Thyroid gland (tissue), 4 donors: ENCODE measurements at regions not wholly inside any gene's neighbourhood (a gene's known extent, or its start where the extent isn't known, plus 50 kb on each side); places are given as distances from the start of the nearest gene placed in this dataset. TPM values are rescaled to one million over a fixed set of nuclear protein-coding genes. Genes with fewer than 3 reads are reported as not detected.

ENCODE experiments used
- DNase-seq, 2 donors: peaks; one replicate each; pipeline ENCODE4 v3.0.0-alpha.2; 2019
- H3K27ac ChIP-seq, 3 donors: fragments of 200-600 bp; sonication (generic); 1 replicate in 2 of 3; 2 replicates in 1 of 3; pipeline ENCODE4 v1.5.1; 2016 to 2019; ENCODE audit warnings: mild to moderate bottlenecking in 1 of 3, moderate library complexity in 1 of 3
- H3K27me3 ChIP-seq: fragments of 200-600 bp; sonication (generic); one replicate; pipeline ENCODE4 v1.5.1; 2019
- H3K36me3 ChIP-seq, 2 donors: fragments of 200-600 bp; sonication (generic); one replicate each; pipeline ENCODE4 v1.5.1; 2016 to 2019
- H3K4me1 ChIP-seq, 2 donors: fragments of 200-600 bp; sonication (generic); one replicate each; pipeline ENCODE4 v1.5.1; 2017 to 2019
- H3K4me3 ChIP-seq, 3 donors: fragments of 200-600 bp; sonication (generic); replicated peaks in 1 of 3; 1 replicate in 2 of 3; 2 replicates in 1 of 3; pipeline ENCODE4 v1.5.1; 2016; ENCODE audit warnings: mild to moderate bottlenecking in 1 of 3
- H3K9me3 ChIP-seq: fragments of 200-600 bp; sonication (generic); one replicate; pipeline ENCODE4 v1.5.1; 2017
- CTCF ChIP-seq, 6 experiments: fragments of 200-600 bp in 3 of 6; fragments of 450-650 bp in 3 of 6; sonication (generic) in 3 of 6; IDR thresholded peaks; one replicate each; pipeline ENCODE4 v1.5.1; 2016 to 2019; ENCODE audit warnings: antibody characterized with exemption in 6 of 6, mild to moderate bottlenecking in 2 of 6, inconsistent platforms in 1 of 6, moderate library complexity in 1 of 6
- POLR2A ChIP-seq, 2 donors: fragments of 450-650 bp; IDR thresholded peaks; one replicate each; pipeline ENCODE4 v1.6.1; 2017; ENCODE audit warnings: antibody characterized with exemption in 2 of 2, mild to moderate bottlenecking in 2 of 2, moderate library complexity in 1 of 2
- WGBS, 2 donors: methylation state at CpG; one replicate each; pipeline ENCODE4 v1.1.5; 2017; 5-methylcytosine and 5-hydroxymethylcytosine counted together
- intact Hi-C: fragments of 100-400 bp; cut with DNase I; formaldehyde crosslinking; loops from one replicate; pipeline ENCODE4 v1.15.1; 2023
- small RNA-seq: library from RNA; depleted of rRNA; stranded (forward); fragments of <200 nt; gene quantifications from one replicate; pipeline ENCODE3, GENCODE V24; 2016

GRCh38 chr3:32056559-32057290 is 49.7 kb upstream of the GPD1L start:
- Histone ChIP-seq H3K27me3 (no peaks in the 10 kb centered on the region), H3K36me3 (no peaks in the 10 kb centered on the region), H3K27ac (no peak overlapping the region), H3K9me3 (no peaks in the 10 kb centered on the region), H3K4me3 (no peak overlapping the region), H3K4me1 (no peaks in the 10 kb centered on the region)
- DNase-seq: no peak
- intact Hi-C loops: no loop called here
- 68 to 74% methylated on average over 5 of the region's 5 CpGs for WGBS, 2 donors
- TF ChIP-seq POLR2A (IDR thresholded peaks at IDR 0.05) (no peak), CTCF (IDR thresholded peaks at IDR 0.05) (no peak)

Small RNA genes lying in the stretch of these regions (small RNA-seq; reads per million reads assigned to genes)
- not detected for gene RF00019
